SK-N-SH (cell line): ENCODE measurements at regions not wholly inside any gene's neighbourhood (a gene's known extent, or its start where the extent isn't known, plus 50 kb on each side); places are given as distances from the start of the nearest gene placed in this dataset.

Experiments used
- CTCF ChIA-PET: fragments of 300-600, 350-600 bp; formaldehyde crosslinking; extraction: SDS; loops from one replicate; lab custom pipeline; 2021; lab: Yijun Ruan, JAX
- POLR2A ChIA-PET: fragments of 350-600 bp; sonication (Branson Sonifier 250); formaldehyde crosslinking; extraction: SDS; loops from one replicate; lab custom pipeline; 2020; ENCODE audit warnings: antibody characterized with exemption, inconsistent platforms; lab: Yijun Ruan, JAX
- DNase-seq: peaks from one replicate; pipeline ENCODE4 v3.0.0; 2012
- H2AFZ ChIP-seq: fragments of 200-600 bp; sonication (generic); 2 replicates; pipeline ENCODE4 v1.8.1; 2016; ENCODE audit warnings: antibody characterized with exemption, mild to moderate bottlenecking, low read depth
- H3F3A ChIP-seq: fragments of 200-600 bp; sonication (generic); replicated peaks from 2 replicates; pipeline ENCODE3; 2016; ENCODE audit warnings: antibody characterized with exemption, mild to moderate bottlenecking; ENCODE audit not compliant: insufficient read depth
- H3K27ac ChIP-seq, 2 experiments: fragments of 200-500 bp in 1 of 2; fragments of 200-600 bp in 1 of 2; sonication (Bioruptor generic) in 1 of 2; sonication (generic), shearing (Covaris generic) in 1 of 2; 2 replicates each; pipeline versions ENCODE4 v1.5.1 to v1.6.1; 2014 to 2016; ENCODE audit warnings: low read depth in 2 of 2, inconsistent platforms in 1 of 2, low read length in 1 of 2, mild to moderate bottlenecking in 1 of 2, mixed read lengths in 1 of 2
- H3K27me3 ChIP-seq: fragments of 200-600 bp; sonication (generic), shearing (Covaris generic); 2 replicates; pipeline ENCODE4 v1.6.1; 2016; ENCODE audit warnings: mixed run types; ENCODE audit not compliant: insufficient read depth
- H3K36me3 ChIP-seq, 2 experiments: fragments of 200-500 bp in 1 of 2; fragments of 200-600 bp in 1 of 2; sonication (Bioruptor generic) in 1 of 2; sonication (generic) in 1 of 2; replicated peaks in 1 of 2; 2 replicates each; pipeline versions ENCODE3 to v1.5.1; 2014 to 2016; ENCODE audit warnings: low read length in 1 of 2, mild to moderate bottlenecking in 1 of 2; ENCODE audit not compliant: insufficient read depth in 2 of 2, control insufficient read depth in 1 of 2
- H3K4me1 ChIP-seq, 2 experiments: fragments of 200-500 bp in 1 of 2; fragments of 200-600 bp in 1 of 2; sonication (Bioruptor generic) in 1 of 2; sonication (generic), shearing (Covaris generic) in 1 of 2; 2 replicates each; pipeline versions ENCODE4 v1.5.1 to v1.6.1; 2014 to 2016; ENCODE audit warnings: low read depth in 1 of 2, low read length in 1 of 2, mixed run types in 1 of 2; ENCODE audit not compliant: insufficient read depth in 2 of 2, control insufficient read depth in 1 of 2
- H3K4me2 ChIP-seq: fragments of 200-600 bp; sonication (generic), shearing (Covaris generic); 2 replicates; pipeline ENCODE4 v1.6.1; 2017; ENCODE audit warnings: mixed run types
- H3K4me3 ChIP-seq, 2 experiments: fragments of 200-500 bp in 1 of 2; fragments of 200-600 bp in 1 of 2; sonication (Bioruptor generic) in 1 of 2; sonication (generic), shearing (Covaris generic) in 1 of 2; 2 replicates each; pipeline versions ENCODE4 v1.5.1 to v1.8.1; 2014 to 2016; ENCODE audit warnings: low read depth in 2 of 2, inconsistent platforms in 1 of 2, low read length in 1 of 2, mild to moderate bottlenecking in 1 of 2, mixed read lengths in 1 of 2, moderate library complexity in 1 of 2
- H3K79me2 ChIP-seq: fragments of 200-600 bp; sonication (generic); 2 replicates; pipeline ENCODE4 v1.8.1; 2017; ENCODE audit warnings: mild to moderate bottlenecking; ENCODE audit not compliant: insufficient read depth
- H3K9ac ChIP-seq: fragments of 200-600 bp; sonication (generic); 2 replicates; pipeline ENCODE4 v1.6.1; 2017; ENCODE audit warnings: mixed run types
- H3K9me2 ChIP-seq: fragments of 200-600 bp; sonication (generic); 2 replicates; pipeline ENCODE4 v1.6.1; 2017; ENCODE audit warnings: mixed run types
- H3K9me3 ChIP-seq: fragments of 200-600 bp; sonication (generic); 2 replicates; pipeline ENCODE4 v1.6.1; 2017; ENCODE audit warnings: mixed run types, mild to moderate bottlenecking, moderate library complexity
- H4K20me1 ChIP-seq: fragments of 200-600 bp; sonication (generic); 2 replicates; pipeline ENCODE4 v1.6.1; 2017; ENCODE audit warnings: mild to moderate bottlenecking, mixed run types; ENCODE audit not compliant: insufficient read depth
- CHD2 ChIP-seq: fragments of 150-350 bp; IDR thresholded peaks from 2 replicates; pipeline ENCODE4 v1.6.1; 2018; ENCODE audit warnings: low read length; ENCODE audit not compliant: partially characterized antibody
- CTCF ChIP-seq: fragments of 200-600 bp; sonication (generic); IDR thresholded peaks from 2 replicates; pipeline ENCODE4 v1.6.1; 2017; ENCODE audit warnings: antibody characterized with exemption, mild to moderate bottlenecking, moderate library complexity
- EP300 ChIP-seq, 2 experiments: IDR thresholded peaks; 2 replicates each; pipeline versions ENCODE4 v1.4.0 to v1.6.1; 2012; ENCODE audit warnings: borderline replicate concordance in 1 of 2, low read depth in 1 of 2, low read length in 1 of 2
- MAX ChIP-seq: IDR thresholded peaks from 2 replicates; pipeline ENCODE4 v1.4.0; 2012; ENCODE audit warnings: low read depth
- MEF2A ChIP-seq: IDR thresholded peaks from 2 replicates; pipeline ENCODE4 v1.4.0; 2012; ENCODE audit warnings: low read depth, borderline replicate concordance
- MXI1 ChIP-seq: IDR thresholded peaks from 2 replicates; pipeline ENCODE4 v1.6.1; 2012; ENCODE audit warnings: mild to moderate bottlenecking, low read depth, low read length, improper control_type of control experiment
- NRF1 ChIP-seq: IDR thresholded peaks from 2 replicates; pipeline ENCODE4 v1.6.1; 2012; ENCODE audit warnings: low read depth, mild to moderate bottlenecking, low read length
- PBX3 ChIP-seq: IDR thresholded peaks from 2 replicates; pipeline ENCODE4; 2012
- RAD21 ChIP-seq: IDR thresholded peaks from 2 replicates; pipeline ENCODE4 v1.6.1; 2012; ENCODE audit warnings: mild to moderate bottlenecking, low read length
- RCOR1 ChIP-seq: fragments of 150-350 bp; IDR thresholded peaks from 2 replicates; pipeline ENCODE4 v1.6.1; 2017; ENCODE audit warnings: antibody characterized with exemption, low read length
- RXRA ChIP-seq: IDR thresholded peaks from 2 replicates; pipeline ENCODE4 v1.4.0; 2012; ENCODE audit warnings: low read depth, mild to moderate bottlenecking, borderline replicate concordance
- SIN3A ChIP-seq: IDR thresholded peaks from 2 replicates; pipeline ENCODE4 v1.6.1; 2012; ENCODE audit warnings: low read depth, mild to moderate bottlenecking, low read length, moderate library complexity, borderline replicate concordance
- TAF1 ChIP-seq: IDR thresholded peaks from 2 replicates; pipeline ENCODE4 v1.6.1; 2012; ENCODE audit warnings: low read depth, mild to moderate bottlenecking, low read length, moderate library complexity, borderline replicate concordance
- USF2 ChIP-seq: fragments of 150-350 bp; IDR thresholded peaks from 2 replicates; pipeline ENCODE4 v1.6.1; 2017; ENCODE audit warnings: antibody characterized with exemption, low read length, low read depth, borderline replicate concordance
- ZBTB33 ChIP-seq: IDR thresholded peaks from 2 replicates; pipeline ENCODE4 v1.4.0; 2012; ENCODE audit warnings: low read depth, borderline replicate concordance
- WGBS: methylation state at CpG from one replicate; pipeline ENCODE4 v1.1.6; 2017; ENCODE audit warnings: low lambda C conversion rate; 5-methylcytosine and 5-hydroxymethylcytosine counted together

GRCh38 chr4:34281826-34282225 is 1962.5 kb downstream of the ARAP2 start:
- no peaks in the 10 kb centered on the region for H3K9me3 ChIP-seq
- no peaks in the 10 kb centered on the region for H3K79me2 ChIP-seq
- H3K36me3 ChIP-seq = no peaks in the 10 kb centered on the region
- no peaks in the 10 kb centered on the region for H3F3A ChIP-seq
- POLR2A ChIA-PET = no interaction called here
- no peak overlapping the region for H3K4me3 ChIP-seq
- no peak overlapping the region for H2AFZ ChIP-seq
- H3K27me3 ChIP-seq = no peaks in the 10 kb centered on the region
- H3K4me1 ChIP-seq = no peaks in the 10 kb centered on the region
- H3K27ac ChIP-seq = no peak overlapping the region
- H3K4me2 ChIP-seq = no peak overlapping the region
- no peak for DNase-seq
- H4K20me1 ChIP-seq = no peaks in the 10 kb centered on the region
- WGBS = 35% methylated on average over 5 of the region's 5 CpGs
- H3K9me2 ChIP-seq = no peaks in the 10 kb centered on the region
- CTCF ChIA-PET = no interaction called here
- TF ChIP-seq RXRA (no peak), CHD2 (no peak), USF2 (no peak), NRF1 (no peak), MEF2A (no peak), SIN3A (no peak), ZBTB33 (no peak), RAD21 (no peak), TAF1 (no peak), CTCF (no peak), RCOR1 (no peak), MXI1 (no peak), PBX3 (no peak), MAX (no peak), EP300 (IDR thresholded peaks at IDR 0.05; ENCODE audit: borderline replicate concordance in 1 of 2, low read depth in 1 of 2, low read length in 1 of 2) (no peak)
- TF ChIP-seq, all 33 proteins: peak for 0
- H3K9ac ChIP-seq = no peak overlapping the region
